Astrocyte (in vitro differentiated cells and primary cell): ENCODE measurements at regions not wholly inside any gene's neighbourhood (a gene's known extent, or its start where the extent isn't known, plus 50 kb on each side); places are given as distances from the start of the nearest gene placed in this dataset.

Experiments
- DNase-seq: peaks from one replicate; pipeline ENCODE4 v3.0.0-alpha.2; 2010; ENCODE audit warnings: low read depth
- FAIRE-seq: peaks from 2 replicates; lab custom pipeline; 2011; peaks lifted over from hg19 to GRCh38; lab: Jason Lieb, UNC
- H2AFZ ChIP-seq: 2 replicates; pipeline ENCODE4 v1.6.0; 2012; ENCODE audit warnings: low read depth, low read length, inconsistent platforms
- H3K27ac ChIP-seq: 2 replicates; pipeline ENCODE4 v1.5.1; 2011; ENCODE audit warnings: low read depth, low read length, inconsistent platforms
- H3K27me3 ChIP-seq: 2 replicates; pipeline ENCODE4 v1.6.0; 2011; ENCODE audit warnings: low read length, inconsistent platforms; ENCODE audit not compliant: insufficient read depth
- H3K36me3 ChIP-seq: 2 replicates; pipeline ENCODE4 v1.5.1; 2011; ENCODE audit warnings: low read length, inconsistent platforms; ENCODE audit not compliant: insufficient read depth
- H3K4me1 ChIP-seq: 2 replicates; pipeline ENCODE4 v1.5.1; 2011; ENCODE audit warnings: low read length, inconsistent platforms; ENCODE audit not compliant: insufficient read depth
- H3K4me2 ChIP-seq: 2 replicates; pipeline ENCODE4 v1.6.0; 2012; ENCODE audit warnings: low read length, inconsistent platforms
- H3K4me3 ChIP-seq: 2 replicates; pipeline ENCODE4 v1.5.1; 2011; ENCODE audit warnings: low read depth, mild to moderate bottlenecking, low read length, inconsistent platforms; ENCODE audit not compliant: insufficient read depth
- H3K79me2 ChIP-seq: 2 replicates; pipeline ENCODE4 v1.6.0; 2012; ENCODE audit warnings: mild to moderate bottlenecking, low read length, inconsistent platforms; ENCODE audit not compliant: insufficient read depth
- H3K9ac ChIP-seq: 2 replicates; pipeline ENCODE4 v1.6.0; 2012; ENCODE audit warnings: mild to moderate bottlenecking, low read length, inconsistent platforms
- H3K9me3 ChIP-seq: 2 replicates; pipeline ENCODE4 v1.5.1; 2012; ENCODE audit warnings: low read depth, mild to moderate bottlenecking, low read length, inconsistent platforms; ENCODE audit not compliant: insufficient read depth
- H4K20me1 ChIP-seq: 2 replicates; pipeline ENCODE4 v1.6.0; 2012; ENCODE audit warnings: low read length, inconsistent platforms; ENCODE audit not compliant: insufficient read depth
- H3K27ac Mint-ChIP-seq: one replicate; pipeline ENCODE4 v1.8.0; 2021; ENCODE audit warnings: mild to moderate bottlenecking, mixed read lengths; ENCODE audit not compliant: unreplicated experiment
- H3K27me3 Mint-ChIP-seq: one replicate; pipeline ENCODE4 v1.8.0; 2021; ENCODE audit warnings: low read depth, mixed read lengths; ENCODE audit not compliant: unreplicated experiment
- H3K36me3 Mint-ChIP-seq: one replicate; pipeline ENCODE4 v1.8.0; 2021; ENCODE audit warnings: low read depth, mixed read lengths; ENCODE audit not compliant: unreplicated experiment
- H3K4me1 Mint-ChIP-seq: one replicate; pipeline ENCODE4 v1.8.0; 2021; ENCODE audit warnings: low read depth, mixed read lengths; ENCODE audit not compliant: unreplicated experiment
- H3K4me3 Mint-ChIP-seq: one replicate; pipeline ENCODE4 v1.8.0; 2021; ENCODE audit warnings: mild to moderate bottlenecking, moderate library complexity, mixed read lengths; ENCODE audit not compliant: unreplicated experiment
- H3K9me3 Mint-ChIP-seq: one replicate; pipeline ENCODE4 v1.8.0; 2021; ENCODE audit warnings: mild to moderate bottlenecking, mixed read lengths; ENCODE audit not compliant: unreplicated experiment
- EZH2 ChIP-seq: IDR thresholded peaks from 2 replicates; pipeline ENCODE4 v1.6.1; 2012; ENCODE audit warnings: mild to moderate bottlenecking, low read length, inconsistent platforms; ENCODE audit not compliant: insufficient read depth
- TF ChIP-seq, protein P1 (sequence below): IDR thresholded peaks from 2 replicates; pipeline ENCODE4 v1.5.1; 2011; ENCODE audit warnings: low read depth, mild to moderate bottlenecking, inconsistent platforms, low read length, moderate library complexity; ENCODE audit not compliant: insufficient read depth

DNA sequence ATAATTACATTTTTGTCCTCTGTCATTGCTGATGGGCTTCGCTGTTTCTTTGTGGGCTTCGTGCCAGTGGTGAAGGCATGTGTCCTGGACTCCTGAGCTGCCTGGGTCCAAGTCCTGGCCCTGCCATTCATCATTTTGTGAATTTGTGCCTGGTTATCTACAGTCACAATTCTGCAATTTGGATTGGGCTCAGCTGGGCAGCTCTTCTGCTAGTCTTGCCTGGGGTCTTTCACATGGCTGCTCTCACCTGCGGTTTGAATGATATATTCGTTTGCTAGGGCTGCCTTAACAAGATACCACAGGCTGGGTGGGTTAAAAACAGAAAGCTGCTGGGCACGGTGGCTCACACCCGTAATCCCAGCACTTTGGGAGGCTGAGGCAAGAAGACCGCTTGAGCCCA lies 192.7 kb upstream of the IER5L start:
- Mint-ChIP-seq H3K4me3 (no peak overlapping the region), H3K27ac (no peak overlapping the region), H3K9me3 (peaks cover 4% of the 10 kb centered on the region), H3K27me3 (no peaks in the 10 kb centered on the region), H3K36me3 (no peaks in the 10 kb centered on the region), H3K4me1 (no peaks in the 10 kb centered on the region)
- Histone ChIP-seq H3K9ac (no peak overlapping the region), H3K4me2 (no peak overlapping the region), H3K36me3 (no peaks in the 10 kb centered on the region), H4K20me1 (no peaks in the 10 kb centered on the region), H3K9me3 (no peaks in the 10 kb centered on the region), H3K4me1 (no peaks in the 10 kb centered on the region), H3K27ac (no peak overlapping the region), H3K27me3 (no peaks in the 10 kb centered on the region), H2AFZ (no peak overlapping the region), H3K4me3 (no peak overlapping the region), H3K79me2 (no peaks in the 10 kb centered on the region)
- DNase-seq, result no peak
- no peak for FAIRE-seq
- no peak for TF ChIP-seq EZH2
- TF ChIP-seq, protein P1, sequence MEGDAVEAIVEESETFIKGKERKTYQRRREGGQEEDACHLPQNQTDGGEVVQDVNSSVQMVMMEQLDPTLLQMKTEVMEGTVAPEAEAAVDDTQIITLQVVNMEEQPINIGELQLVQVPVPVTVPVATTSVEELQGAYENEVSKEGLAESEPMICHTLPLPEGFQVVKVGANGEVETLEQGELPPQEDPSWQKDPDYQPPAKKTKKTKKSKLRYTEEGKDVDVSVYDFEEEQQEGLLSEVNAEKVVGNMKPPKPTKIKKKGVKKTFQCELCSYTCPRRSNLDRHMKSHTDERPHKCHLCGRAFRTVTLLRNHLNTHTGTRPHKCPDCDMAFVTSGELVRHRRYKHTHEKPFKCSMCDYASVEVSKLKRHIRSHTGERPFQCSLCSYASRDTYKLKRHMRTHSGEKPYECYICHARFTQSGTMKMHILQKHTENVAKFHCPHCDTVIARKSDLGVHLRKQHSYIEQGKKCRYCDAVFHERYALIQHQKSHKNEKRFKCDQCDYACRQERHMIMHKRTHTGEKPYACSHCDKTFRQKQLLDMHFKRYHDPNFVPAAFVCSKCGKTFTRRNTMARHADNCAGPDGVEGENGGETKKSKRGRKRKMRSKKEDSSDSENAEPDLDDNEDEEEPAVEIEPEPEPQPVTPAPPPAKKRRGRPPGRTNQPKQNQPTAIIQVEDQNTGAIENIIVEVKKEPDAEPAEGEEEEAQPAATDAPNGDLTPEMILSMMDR, result no peak

DNA sequence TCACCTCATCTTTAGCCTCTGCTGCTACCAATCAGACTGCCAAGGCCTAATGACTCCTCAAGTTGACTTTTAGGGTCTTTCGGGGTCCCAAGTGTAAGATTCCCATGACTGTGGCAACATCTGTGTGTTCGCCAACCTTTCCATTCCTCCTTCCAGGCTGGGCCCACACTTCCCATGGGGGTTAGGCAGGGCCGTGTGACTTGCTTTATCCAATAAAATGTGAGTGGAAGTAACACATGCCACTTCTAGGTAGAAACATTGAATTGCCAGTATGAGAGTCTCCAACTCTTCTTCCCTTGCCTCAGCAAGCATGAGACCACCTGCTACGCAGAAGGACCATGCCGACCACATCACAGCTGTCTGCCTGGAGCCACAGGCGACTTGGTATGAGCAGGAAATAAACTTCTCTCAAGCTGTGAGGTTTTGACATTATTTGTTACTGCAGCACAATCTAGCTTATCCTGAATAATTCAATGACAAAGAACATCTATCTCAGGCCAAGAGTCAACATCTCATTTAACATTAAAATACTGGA lies 190.4 kb upstream of the IER5L start:
- Histone ChIP-seq H4K20me1 (no peaks in the 10 kb centered on the region), H2AFZ (no peak overlapping the region), H3K4me3 (no peak overlapping the region), H3K79me2 (no peaks in the 10 kb centered on the region), H3K27me3 (no peaks in the 10 kb centered on the region), H3K4me2 (no peak overlapping the region), H3K4me1 (no peaks in the 10 kb centered on the region), H3K9ac (no peak overlapping the region), H3K27ac (no peak overlapping the region), H3K9me3 (no peaks in the 10 kb centered on the region), H3K36me3 (no peaks in the 10 kb centered on the region)
- no peaks in the 10 kb centered on the region for H3K4me1 Mint-ChIP-seq
- DNase-seq (no peak), FAIRE-seq (no peak)
- H3K36me3 Mint-ChIP-seq, result no peaks in the 10 kb centered on the region
- TF ChIP-seq, protein P1, result no peak
- TF ChIP-seq EZH2, result no peak
- H3K9me3 Mint-ChIP-seq, result peaks cover 4% of the 10 kb centered on the region
- H3K27ac Mint-ChIP-seq, result no peak overlapping the region
- no peak overlapping the region for H3K4me3 Mint-ChIP-seq
- peaks cover 2% of the 10 kb centered on the region for H3K27me3 Mint-ChIP-seq

DNA sequence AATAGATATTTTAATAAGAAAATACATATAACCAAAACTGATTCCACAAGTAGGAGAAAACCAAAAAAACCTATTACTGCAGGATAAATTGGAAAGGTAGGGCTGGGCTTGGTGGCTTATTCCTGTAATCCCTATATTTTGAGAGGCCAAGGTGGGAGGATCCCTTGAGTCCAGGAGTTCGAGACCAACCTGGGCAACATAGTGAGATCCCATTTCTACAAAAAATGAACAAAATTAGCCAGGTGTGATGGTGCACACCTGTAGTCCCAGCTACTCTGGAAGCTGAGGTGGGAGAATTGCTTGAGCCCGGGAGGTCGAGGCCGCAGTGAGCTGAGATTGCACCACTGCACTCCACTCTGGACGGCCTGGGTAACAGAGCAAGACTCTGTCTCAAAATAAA lies 189.2 kb upstream of the IER5L start:
- Histone ChIP-seq H3K9me3 (no peaks in the 10 kb centered on the region), H3K4me2 (no peak overlapping the region), H3K4me3 (no peak overlapping the region), H3K79me2 (no peaks in the 10 kb centered on the region), H3K9ac (no peak overlapping the region), H2AFZ (no peak overlapping the region), H4K20me1 (no peaks in the 10 kb centered on the region), H3K27me3 (no peaks in the 10 kb centered on the region), H3K27ac (no peak overlapping the region), H3K4me1 (no peaks in the 10 kb centered on the region), H3K36me3 (no peaks in the 10 kb centered on the region)
- DNase-seq (no peak), FAIRE-seq (no peak)
- TF ChIP-seq, protein P1, result no peak
- no peak for TF ChIP-seq EZH2
- no peaks in the 10 kb centered on the region for H3K36me3 Mint-ChIP-seq
- peaks cover 2% of the 10 kb centered on the region for H3K27me3 Mint-ChIP-seq
- peaks cover 4% of the 10 kb centered on the region for H3K9me3 Mint-ChIP-seq
- H3K4me1 Mint-ChIP-seq, result no peaks in the 10 kb centered on the region
- H3K27ac Mint-ChIP-seq, result no peak overlapping the region
- H3K4me3 Mint-ChIP-seq, result no peak overlapping the region
